GM20431 (cell line): ENCODE measurements at regions not wholly inside any gene's neighbourhood (a gene's known extent, or its start where the extent isn't known, plus 50 kb on each side); places are given as distances from the start of the nearest gene placed in this dataset.
"Not testable (repeated sequence)": the region's sequence is repeated elsewhere in the genome, so short reads cannot be mapped to it uniquely, and the experiment has no call there.

Experiments
- in situ Hi-C: fragments of 300-500 bp; cut with MseI, MboI; formaldehyde crosslinking; loops from one replicate; pipeline ENCODE4 v1.15.0; 2020; ENCODE audit warnings: low sequenced_read_pairs; ENCODE audit not compliant: unreplicated experiment

DNA sequence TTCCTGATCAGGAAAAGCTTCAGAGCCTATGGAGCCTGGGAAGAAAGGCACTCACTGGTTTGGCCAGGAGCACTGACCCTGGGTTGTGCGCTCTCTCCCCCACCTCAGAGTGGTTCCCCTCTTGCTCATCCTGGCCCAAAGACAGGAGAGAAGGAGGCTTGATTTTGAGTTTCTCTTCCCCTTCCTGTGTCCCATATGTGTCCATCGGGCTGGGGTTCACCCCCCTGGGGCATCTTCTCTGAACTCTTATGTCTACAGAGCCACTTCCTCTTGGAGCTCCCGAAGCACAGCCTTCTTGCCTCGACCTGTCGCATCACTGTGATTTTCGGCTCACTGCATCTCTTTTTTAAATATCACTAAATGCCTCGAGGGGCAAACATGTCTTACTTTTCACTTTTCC, 692.3 kb downstream of the RNF144A start:
- in situ Hi-C loops: no loop called here

DNA sequence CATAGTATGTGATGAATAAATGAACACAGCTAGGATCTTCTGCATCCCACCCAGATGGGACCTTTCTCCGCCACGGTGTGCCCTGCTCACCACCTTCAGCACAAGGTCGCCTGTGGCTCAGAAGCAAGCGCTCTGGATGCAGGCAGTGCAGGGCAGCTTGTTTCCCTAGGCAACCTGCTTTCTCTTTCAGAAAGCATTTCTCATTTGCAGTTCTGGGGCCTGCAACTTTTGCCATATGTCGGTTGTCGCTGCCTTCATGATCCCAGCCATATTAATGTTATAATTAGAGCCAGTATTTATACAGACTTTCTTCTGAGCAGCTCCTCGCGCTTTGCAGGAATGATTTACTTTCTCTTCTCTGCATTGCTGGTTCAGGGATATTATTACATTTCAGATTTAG, 692.8 kb downstream of the RNF144A start:
- in situ Hi-C loops: no loop called here

DNA sequence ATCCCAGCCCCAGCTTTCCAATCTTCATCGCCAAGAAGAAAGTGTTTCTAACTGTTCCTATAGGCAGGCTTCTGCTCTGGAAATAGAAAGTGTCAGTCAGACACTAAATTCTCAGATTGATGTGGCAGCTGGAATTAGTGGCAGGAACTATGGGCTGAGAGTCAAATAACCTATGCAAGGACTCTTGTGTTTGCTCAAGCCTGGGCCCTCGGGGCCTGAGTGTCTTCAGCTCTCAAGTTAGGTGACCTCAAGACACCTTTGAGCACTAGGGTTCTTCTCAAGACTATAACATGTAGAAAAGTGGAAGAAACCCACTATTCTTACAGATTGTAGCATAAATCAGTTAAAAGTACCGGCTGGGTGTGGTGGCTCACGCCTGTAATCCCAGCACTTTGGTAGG, 694.5 kb downstream of the RNF144A start:
- in situ Hi-C loops: no loop called here

DNA sequence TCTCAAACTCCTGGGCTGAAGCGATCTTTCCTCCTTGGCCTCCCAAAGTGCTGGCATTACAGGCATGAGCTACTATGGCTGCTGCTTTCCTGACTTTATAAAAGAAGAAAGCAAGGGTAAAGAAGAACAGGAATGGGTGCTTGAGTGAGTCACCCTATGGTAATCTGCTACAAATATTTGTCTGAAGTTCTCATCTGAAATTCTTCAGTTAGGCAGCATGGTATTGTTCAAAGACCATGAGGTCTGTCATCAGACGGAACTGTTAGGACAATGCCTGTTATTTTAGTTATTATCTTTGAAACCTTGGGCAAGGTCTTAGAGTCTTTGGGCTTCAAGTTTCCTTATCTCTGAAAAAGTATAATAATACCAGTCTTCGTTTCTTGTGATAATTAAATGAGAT, 695.8 kb downstream of the RNF144A start:
- in situ Hi-C loops: no loop called here

DNA sequence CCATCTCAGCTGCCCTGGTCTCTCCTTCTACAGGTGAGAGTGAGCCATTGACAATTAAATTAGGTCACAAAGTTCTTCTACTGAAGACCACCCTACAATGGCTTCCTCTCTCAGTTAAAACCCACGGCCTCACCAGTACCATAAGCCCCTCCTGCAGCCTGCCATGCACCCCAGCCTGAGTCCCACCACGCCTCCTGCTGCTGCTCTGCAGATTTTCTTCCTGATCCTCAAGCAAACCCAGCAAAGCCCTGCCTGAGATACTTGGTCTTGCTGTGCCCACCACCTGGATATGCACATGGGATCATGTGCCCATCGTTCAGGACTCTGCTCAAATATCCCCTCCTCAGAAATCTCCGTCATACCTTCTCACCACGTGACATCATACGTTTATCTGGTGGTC, 696.6 kb downstream of the RNF144A start:
- in situ Hi-C loops: no loop called here

DNA sequence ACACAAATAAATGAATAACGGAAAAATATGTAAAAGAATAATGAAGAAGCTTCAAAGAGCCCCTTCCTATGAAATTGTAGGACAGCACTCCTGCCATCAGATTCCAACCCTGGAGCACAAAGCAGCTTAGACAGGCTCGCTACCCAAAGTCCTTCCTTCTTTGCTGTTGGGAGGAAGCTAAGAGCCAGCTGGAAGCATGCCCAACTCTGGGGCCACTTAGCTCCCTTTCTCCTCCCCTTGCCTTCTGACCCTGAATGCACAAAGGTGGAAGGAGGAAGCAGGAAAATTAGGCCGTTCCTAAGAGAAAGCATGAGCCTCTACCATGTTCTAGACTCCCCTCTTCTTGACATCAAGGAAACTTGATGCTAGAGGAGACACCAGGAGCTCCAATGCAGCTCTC, 700.8 kb downstream of the RNF144A start:
- in situ Hi-C loops: no loop called here

DNA sequence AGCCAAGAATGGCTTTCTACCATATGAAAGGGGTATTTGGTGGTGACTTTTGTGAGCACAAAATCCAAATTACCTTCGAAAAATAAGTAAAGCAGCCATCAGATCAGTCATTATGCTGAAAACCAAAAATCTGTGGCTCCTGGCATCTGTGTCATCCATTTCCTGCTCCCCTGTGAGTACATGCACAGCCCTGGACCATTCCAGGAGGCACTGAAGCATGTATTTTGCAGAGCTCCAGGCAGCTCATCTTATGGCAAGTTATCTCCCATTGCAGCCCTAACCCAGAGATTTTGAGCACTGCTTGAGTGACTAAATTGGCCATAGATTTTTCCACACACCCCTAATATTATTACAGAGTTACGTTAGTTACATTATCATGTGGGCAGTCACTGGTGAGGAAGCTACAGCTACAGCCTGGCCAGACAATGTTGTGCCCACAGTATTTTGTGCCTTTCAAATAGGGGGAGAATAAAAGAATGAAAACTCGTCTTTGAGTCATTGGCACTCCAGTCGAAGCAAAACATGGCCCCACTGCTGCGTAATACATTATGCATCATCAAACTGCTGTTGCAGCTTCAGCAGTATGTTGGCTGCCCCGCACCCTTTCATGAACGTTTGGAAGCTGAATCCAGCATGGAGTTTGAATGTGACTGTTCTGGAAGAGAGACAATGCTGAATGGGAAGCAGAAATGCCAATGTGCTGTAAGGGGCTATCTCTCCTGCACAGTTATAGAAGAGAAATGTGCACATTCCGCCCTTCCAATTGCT, 702.2 kb downstream of the RNF144A start:
- in situ Hi-C loops: no loop called here

DNA sequence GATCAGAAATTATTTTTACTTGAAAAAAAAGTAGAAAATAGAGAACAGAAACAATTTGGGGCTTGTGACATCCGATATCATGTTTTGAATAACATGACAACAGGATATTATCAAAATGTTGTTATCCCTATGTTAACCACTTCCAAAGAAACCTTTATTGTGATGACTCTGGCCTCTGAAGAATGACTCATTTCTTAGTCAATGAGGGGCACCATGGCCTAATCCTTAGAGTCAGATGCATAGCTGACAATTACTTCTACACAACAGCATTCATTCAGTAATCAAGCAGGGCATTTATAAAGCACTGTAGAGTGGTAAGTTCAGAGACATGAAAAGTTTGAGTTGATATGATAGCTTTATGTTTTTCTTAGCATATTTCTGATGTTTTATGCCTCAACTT, 703.0 kb downstream of the RNF144A start:
- in situ Hi-C loops: no loop called here

DNA sequence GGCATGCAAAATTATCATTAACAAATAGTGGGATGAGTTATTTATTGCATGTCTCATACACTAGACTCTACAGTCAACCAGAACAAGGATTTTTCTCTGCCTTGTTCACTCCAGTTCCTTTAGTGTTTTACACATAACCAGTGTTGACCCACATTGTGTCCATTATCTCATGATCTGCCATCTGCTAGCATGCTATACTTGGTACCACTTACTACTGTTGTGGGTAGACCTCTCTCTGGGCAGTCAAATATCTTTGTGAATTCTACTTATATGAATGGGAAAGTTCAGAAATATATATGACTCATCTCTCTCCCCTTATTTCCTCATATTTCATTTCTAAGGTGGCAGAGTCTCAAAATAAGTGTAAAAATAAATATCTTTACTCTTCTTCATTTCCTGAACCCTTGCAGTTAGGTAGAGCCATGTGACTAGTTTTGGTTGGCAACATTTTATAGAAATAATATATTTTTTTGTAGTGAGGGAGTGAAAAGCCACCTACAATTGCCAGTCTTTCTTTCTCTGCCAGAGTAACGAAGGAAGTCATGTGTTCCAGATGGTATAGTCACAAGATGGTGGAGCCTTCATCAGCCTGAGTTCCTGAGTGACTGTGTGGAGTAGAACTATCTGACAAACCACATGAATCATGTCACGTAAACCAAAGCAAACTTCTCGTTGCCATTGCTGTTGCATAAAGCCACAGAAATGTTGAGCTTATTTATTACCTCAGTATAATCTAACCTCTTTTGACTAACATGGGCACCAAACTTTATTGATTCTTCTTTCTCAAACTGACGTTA, 704.0 kb downstream of the RNF144A start:
- in situ Hi-C loops: no loop called here

DNA sequence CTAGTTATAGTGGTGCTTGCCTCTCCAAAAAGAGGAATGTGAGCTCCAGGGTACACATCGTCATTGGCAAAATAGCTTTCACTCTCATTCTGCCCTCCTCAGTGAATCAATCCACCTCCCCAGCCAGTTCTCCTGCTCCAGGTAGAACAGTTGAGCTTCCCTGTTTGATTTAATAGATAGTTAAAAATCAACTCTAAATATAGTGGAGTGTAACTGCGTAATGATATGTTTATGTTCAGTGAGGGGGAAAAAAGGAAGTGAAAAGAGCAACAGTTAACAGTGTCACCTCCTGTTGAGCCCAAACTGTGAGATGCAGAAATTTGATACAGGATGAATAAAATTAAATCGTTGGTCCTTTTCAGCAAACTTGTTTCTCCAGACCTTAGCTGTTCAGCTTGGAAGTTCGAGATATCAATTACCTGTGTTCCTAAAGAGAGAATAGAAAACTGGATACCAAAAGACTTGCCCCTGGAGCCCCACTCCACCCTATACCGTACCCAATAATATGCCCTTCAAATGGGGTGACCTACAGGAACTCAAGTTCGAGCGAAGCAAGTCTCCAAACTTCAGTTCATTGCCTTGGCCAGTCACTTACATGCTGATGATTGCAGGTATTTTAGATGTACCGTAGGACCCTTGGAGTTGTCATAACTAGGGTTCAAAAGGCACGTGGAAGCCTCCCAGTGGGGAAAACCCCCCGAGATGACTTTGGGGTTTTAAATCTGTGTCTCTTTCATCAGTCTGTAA, 708.4 kb downstream of the RNF144A start:
- in situ Hi-C loops: no loop called here

DNA sequence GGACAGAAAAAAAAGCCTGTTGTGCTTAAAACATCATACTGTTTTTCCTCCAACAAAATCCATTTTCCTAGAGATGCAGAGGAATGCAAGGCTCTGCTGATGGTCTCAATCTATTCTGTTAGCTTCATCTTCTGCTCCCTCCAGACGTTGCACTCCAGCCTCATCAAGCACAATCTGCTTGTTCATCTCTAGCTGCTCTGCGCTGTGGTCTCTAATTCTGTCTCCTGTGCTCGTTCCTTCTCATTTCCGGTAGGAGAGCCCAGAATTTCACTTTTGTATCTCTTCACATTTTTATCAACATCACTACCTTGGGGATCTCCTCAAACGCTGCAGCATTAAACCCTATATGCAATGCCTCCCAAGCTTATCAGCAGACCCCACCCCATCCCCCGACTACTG, 708.9 kb downstream of the RNF144A start:
- in situ Hi-C loops: no loop called here

DNA sequence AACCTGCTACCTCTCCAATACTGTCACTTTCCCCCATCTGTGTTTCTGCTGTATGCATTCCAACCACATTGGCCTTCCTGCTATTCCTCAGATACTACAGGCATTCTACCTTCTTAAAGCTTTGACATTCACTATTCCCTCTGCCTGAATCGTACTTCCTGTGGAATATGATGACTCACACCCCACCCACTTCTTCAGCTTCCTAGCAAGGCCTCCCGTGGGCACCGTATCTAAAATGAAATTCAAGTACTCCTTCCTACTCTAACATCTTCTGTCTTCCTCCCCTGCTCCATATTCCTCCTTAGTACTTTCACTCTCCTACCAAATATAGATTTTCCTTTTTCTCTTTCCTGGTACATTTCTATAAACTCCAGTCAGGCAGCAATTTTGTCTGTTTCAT, 710.4 kb downstream of the RNF144A start:
- in situ Hi-C loops: no loop called here

DNA sequence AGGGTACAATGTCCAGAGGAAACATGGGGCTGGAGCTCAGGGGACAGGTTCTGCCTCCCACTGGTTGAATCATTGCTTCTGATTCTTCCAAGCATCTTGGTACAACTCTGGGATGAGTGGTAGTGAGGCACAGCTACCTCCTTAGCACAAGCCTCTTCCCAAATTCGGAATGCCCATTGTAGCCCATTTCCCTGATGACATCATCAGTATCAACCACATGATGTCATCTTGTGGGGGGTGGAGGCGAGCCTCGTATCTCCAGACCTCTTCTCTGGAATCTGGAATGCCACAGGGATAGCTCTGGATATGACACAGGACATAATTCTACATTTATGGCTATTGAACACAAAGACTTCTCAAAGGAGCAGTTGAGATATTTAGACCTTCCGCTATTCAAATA, 715.2 kb downstream of the RNF144A start:
- in situ Hi-C loops: no loop called here

DNA sequence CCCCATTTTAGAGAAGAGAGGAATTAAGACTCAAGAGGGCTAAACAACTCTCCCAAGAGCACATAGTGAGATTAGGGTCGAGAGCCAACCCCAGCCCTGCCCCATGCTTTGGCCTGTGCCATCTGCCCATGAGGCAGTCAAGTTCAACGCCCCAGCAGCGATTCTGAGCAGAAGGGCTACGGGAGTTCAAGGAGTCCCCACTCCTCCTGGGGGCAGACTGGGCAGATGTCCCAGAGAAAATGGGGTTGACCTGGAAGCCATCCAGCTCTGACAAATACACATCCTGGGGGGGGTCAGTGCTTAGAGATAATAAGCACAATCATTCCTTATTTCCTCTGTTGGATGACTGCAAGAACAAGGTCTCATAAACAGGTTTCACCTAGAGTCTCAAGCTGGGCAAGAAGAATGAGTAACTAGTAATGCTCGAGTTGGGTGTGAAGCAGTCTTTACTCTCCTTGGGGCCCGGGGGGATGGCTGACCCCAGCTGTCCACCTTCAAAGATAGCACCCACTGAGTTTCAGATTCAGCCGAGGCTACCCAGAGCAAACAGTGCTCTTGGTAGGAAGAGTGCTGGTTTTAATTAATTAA, 716.4 kb downstream of the RNF144A start:
- in situ Hi-C loops: no loop called here

DNA sequence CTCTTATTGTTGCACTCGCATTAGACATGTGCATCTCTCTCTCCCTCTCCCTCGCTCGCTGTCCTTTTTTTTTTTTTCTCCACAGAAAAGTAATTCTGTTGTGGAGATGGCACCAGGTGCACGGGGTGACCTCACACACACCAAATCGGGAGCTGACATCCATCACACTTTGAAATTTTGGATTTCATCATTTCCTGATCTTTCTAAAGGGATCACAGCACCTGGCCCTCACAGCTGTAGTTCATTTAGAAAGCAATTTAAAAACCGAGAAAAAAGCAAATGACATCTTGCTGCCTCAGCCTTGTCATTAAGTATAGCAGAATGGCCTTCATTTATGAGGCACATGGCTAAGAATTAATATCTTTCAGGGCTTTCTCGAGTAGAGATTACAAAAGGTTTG, 717.2 kb downstream of the RNF144A start:
- in situ Hi-C loops: no loop called here

DNA sequence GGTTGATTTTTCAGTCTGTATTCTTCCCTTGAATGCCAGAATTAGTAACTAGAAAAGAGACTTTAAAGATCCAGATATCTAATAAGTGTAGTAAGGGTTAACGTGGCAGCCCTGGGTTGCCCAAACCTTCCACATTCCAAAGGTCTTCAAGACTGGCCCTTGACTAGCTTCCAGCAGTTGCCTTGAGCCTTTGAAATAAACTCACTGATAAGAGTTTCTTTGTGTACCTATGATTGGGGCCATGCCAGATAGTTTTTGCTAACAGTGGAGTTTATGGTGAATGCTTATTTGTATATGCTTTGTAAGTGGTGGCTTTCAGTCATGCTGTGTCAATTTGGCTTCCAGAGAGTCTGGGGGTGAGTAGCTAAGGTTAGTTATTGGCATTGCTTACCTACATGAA, 722.3 kb downstream of the RNF144A start:
- in situ Hi-C loops: no loop called here

DNA sequence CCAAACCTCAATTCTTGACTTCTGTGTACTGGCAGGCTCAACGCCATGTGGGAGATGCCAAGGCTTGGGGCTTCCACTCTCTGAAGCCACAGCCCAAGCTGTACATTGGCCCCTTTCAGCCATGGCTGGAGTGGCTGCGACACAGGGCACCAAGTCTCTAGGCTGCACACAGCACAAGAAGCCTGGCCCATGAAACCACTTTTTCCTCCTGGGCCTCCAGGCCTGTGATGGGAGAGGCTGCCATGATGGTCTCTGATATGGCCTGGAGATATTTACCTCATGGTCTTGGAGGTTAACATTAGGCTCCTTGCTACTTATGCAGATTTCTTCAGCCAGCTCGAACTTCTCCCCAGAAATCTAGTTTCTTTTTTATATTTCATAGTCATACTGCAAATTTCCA, 724.1 kb downstream of the RNF144A start:
- in situ Hi-C loops: not testable (repeated sequence)

DNA sequence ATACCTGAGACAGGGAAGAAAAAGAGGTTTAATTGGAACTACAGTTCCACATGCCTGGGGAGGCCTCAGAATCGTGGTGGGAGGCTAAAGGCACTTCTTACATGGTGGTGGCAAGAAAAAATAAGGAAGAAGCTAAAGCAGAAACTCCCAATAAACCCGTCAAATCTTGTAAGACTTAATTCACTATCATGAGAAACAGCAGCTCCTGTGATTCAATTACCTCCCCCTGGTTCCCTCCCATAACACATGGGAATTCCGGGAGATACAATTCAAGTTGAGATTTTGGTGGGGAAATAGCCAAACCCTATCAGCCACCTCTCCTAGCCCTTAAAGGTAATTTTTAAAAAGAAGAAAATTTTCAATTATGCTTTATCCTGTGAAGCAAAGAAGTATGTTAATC, 728.8 kb downstream of the RNF144A start:
- in situ Hi-C loops: no loop called here

DNA sequence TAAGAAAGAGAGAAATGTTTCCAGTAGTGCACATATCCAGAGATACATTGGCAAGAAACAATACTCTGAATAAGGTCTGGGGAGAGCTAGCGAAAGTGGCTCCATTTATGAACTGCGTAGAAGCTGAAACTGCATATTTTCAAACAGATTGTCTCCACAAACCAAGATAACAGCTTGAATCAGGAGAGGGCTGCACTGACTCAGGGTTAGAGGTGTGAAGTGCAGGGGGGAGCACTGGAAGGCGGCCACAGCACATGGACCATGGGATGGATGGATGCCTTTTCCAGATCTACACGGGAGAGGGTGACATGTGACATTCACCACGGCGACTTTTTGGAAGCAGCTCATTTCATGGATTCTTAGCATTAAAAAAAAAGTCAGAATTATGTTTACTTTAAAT, 729.4 kb downstream of the RNF144A start:
- in situ Hi-C loops: no loop called here

DNA sequence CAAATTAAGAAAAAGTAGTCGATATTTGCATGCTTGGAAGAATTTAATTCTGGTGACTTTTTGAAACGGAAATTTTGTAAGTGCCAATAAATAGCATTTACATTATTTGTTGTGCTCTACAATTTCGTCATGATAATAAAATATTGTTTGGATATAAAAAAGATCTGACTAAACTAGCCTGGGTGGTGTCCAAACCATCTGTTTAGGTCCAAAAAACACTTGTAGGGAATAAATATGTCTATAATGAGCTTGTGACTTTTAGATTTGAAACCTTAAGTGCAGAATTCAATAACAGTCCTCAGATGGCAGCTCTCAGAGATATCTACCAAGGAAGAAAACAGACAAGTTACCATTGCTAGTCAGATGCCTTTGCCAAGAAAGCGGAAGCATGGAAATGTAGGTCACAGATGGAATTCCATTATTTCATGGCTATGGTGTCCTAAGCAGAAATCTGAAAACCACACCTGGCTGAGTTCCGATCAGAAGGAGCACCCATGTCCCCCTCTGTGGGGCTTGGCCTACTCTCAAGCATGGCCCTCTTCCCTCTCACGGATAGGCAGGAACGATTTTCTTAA, 731.1 kb downstream of the RNF144A start:
- in situ Hi-C loops: no loop called here
